Activated naive CD8-positive, alpha-beta T cell treated with anti-CD3 and anti-CD28 coated beads, Interleukin-2, amount 50 U/mL, for 24 hours (primary cell): ENCODE measurements at regions not wholly inside any gene's neighbourhood (a gene's known extent, or its start where the extent isn't known, plus 50 kb on each side); places are given as distances from the start of the nearest gene placed in this dataset.
"Not testable (repeated sequence)": the region's sequence is repeated elsewhere in the genome, so short reads cannot be mapped to it uniquely, and the experiment has no call there.

Experiments used
- ATAC-seq: fragments of 150-1000 bp; cut with Tn5 transposase; one replicate; pipeline ENCODE4 v1.10.0; 2021
- DNase-seq: peaks from one replicate; pipeline ENCODE4 v3.0.0; 2021
- H3K27ac Mint-ChIP-seq: one replicate; pipeline ENCODE4 v1.8.0; 2021; ENCODE audit warnings: mild to moderate bottlenecking, mixed read lengths
- H3K27me3 Mint-ChIP-seq: one replicate; pipeline ENCODE4 v1.8.0; 2021; ENCODE audit warnings: mixed read lengths
- H3K36me3 Mint-ChIP-seq: one replicate; pipeline ENCODE4 v1.8.0; 2021; ENCODE audit warnings: low read depth, mixed read lengths
- H3K4me1 Mint-ChIP-seq: one replicate; pipeline ENCODE4 v1.8.0; 2021; ENCODE audit warnings: mixed read lengths
- H3K4me3 Mint-ChIP-seq: one replicate; pipeline ENCODE4 v1.8.0; 2021; ENCODE audit warnings: mild to moderate bottlenecking, moderate library complexity, mixed read lengths
- H3K9me3 Mint-ChIP-seq: one replicate; pipeline ENCODE4 v1.8.0; 2021; ENCODE audit warnings: mixed read lengths

- H3K4me3 Mint-ChIP-seq: no peak overlapping the region
- no peak for DNase-seq
- no peaks in the 10 kb centered on the region for H3K36me3 Mint-ChIP-seq
- H3K27me3 Mint-ChIP-seq: peaks cover 10% of the 10 kb centered on the region
- H3K4me1 Mint-ChIP-seq: no peaks in the 10 kb centered on the region
- peaks cover 4% of the 10 kb centered on the region for H3K9me3 Mint-ChIP-seq
- no peak overlapping the region for H3K27ac Mint-ChIP-seq
- no peak for ATAC-seq
Observed at GRCh38 chr2:167793725-167794124, 453.7 kb downstream of the STK39 start.

GRCh38 chr2:167792126-167792525 is 455.3 kb downstream of the STK39 start:
- H3K4me1 Mint-ChIP-seq: no peaks in the 10 kb centered on the region
- peaks cover 8% of the 10 kb centered on the region for H3K9me3 Mint-ChIP-seq
- no peak for ATAC-seq
- H3K4me3 Mint-ChIP-seq: no peak overlapping the region
- no peak for DNase-seq
- H3K27me3 Mint-ChIP-seq: peaks cover 10% of the 10 kb centered on the region
- H3K27ac Mint-ChIP-seq: no peak overlapping the region
- H3K36me3 Mint-ChIP-seq: no peaks in the 10 kb centered on the region

DNA sequence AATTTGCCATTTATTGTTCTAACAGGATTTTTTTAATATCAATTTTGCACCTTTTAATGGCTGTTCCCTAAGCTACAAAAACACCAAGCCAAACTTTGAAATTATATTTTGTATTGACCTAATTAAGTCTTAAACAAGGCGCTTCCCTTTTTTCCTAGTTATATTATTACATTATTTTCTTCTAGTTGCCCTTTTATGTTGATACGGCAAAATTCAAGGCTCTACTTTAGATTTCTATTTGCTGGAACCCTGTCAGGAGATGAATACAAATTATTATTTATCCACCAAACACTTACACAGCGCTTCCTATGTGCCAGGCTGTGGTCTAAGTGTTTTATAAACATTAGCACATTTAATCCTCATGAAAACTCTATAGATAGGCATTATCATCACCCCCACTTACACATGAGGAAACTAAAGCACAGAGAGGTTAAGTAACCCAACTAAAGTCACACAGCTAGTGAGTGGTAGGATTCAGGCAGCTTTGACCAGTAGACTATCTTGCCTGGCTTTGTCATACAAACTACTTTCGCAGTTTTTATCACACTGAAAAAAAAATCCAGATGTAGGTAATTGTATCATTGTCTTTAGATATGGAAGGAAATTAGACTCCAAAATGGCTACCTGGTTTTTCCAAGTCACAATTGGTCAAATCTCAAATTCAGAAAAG is 456.5 kb downstream of the STK39 start:
- H3K27ac Mint-ChIP-seq: no peak overlapping the region
- H3K36me3 Mint-ChIP-seq: no peaks in the 10 kb centered on the region
- H3K4me1 Mint-ChIP-seq: no peaks in the 10 kb centered on the region
- no peak overlapping the region for H3K4me3 Mint-ChIP-seq
- DNase-seq (no peak), ATAC-seq (no peak)
- peaks cover 10% of the 10 kb centered on the region for H3K27me3 Mint-ChIP-seq
- H3K9me3 Mint-ChIP-seq: peaks cover 5% of the 10 kb centered on the region

DNA sequence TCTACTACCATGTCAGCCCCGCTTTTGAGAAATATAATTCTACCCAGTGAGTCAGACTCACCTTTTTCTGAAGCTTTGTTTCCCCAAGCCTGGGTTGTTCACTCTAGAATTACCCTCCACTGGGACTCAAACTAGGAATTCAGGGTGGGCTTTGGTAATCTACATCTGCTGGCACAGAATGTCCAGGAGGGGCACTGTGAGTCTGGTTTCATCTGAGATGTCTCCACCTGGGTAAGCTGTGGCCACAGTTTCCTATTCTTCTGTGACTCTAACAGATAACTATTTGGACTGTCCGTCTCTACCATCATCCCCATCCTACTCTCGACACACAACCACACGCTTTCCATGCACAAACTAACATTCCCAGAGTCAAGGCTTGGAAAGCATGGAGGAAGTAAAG is 457.2 kb downstream of the STK39 start:
- Mint-ChIP-seq H3K4me3 (no peak overlapping the region), H3K9me3 (peaks cover 5% of the 10 kb centered on the region), H3K4me1 (no peaks in the 10 kb centered on the region), H3K36me3 (no peaks in the 10 kb centered on the region), H3K27ac (no peak overlapping the region), H3K27me3 (peaks cover 4% of the 10 kb centered on the region)
- ATAC-seq (no peak), DNase-seq (no peak)

GRCh38 chr2:167787562-167787961 is 459.8 kb downstream of the STK39 start:
- DNase-seq (no peak), ATAC-seq (no peak)
- Mint-ChIP-seq H3K4me3 (no peak overlapping the region), H3K9me3 (peaks cover 5% of the 10 kb centered on the region), H3K27me3 (no peaks in the 10 kb centered on the region), H3K27ac (no peak overlapping the region), H3K4me1 (no peaks in the 10 kb centered on the region), H3K36me3 (no peaks in the 10 kb centered on the region)

DNA sequence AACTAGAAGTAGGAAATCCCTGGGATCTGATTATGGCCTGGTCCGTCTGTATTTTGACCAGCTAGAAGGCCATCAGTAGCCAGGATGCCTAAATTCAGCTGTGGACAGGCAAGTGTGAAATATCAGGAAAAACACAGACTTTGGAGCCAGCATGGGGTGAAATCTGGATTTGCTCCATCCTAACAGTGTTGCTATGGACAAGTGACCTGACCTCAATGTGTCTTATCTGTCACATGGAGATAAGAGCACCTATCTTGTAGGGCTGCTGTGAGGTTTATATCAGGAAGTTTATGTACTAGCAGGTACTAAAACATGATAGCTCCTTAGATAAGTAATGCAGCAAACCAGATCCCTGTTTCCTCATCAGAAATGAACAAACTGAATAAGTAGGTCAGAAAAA is 460.4 kb downstream of the STK39 start:
- Mint-ChIP-seq H3K9me3 (peaks cover 5% of the 10 kb centered on the region), H3K27ac (no peak overlapping the region), H3K4me1 (no peaks in the 10 kb centered on the region), H3K4me3 (no peak overlapping the region), H3K36me3 (no peaks in the 10 kb centered on the region), H3K27me3 (no peaks in the 10 kb centered on the region)
- DNase-seq (no peak), ATAC-seq (no peak)

GRCh38 chr2:167785606-167786216 is 461.7 kb downstream of the STK39 start:
- DNase-seq (no peak), ATAC-seq (no peak)
- Mint-ChIP-seq H3K36me3 (no peaks in the 10 kb centered on the region), H3K27ac (no peak overlapping the region), H3K27me3 (no peaks in the 10 kb centered on the region), H3K4me3 (no peak overlapping the region), H3K4me1 (no peaks in the 10 kb centered on the region), H3K9me3 (peaks cover 5% of the 10 kb centered on the region)

- Mint-ChIP-seq H3K4me1 (no peaks in the 10 kb centered on the region), H3K27ac (no peak overlapping the region), H3K27me3 (no peaks in the 10 kb centered on the region), H3K9me3 (peaks cover 5% of the 10 kb centered on the region), H3K4me3 (no peak overlapping the region), H3K36me3 (no peaks in the 10 kb centered on the region)
- ATAC-seq (no peak), DNase-seq (no peak)
Observed at GRCh38 chr2:167784084-167784425, 463.3 kb downstream of the STK39 start.

- H3K36me3 Mint-ChIP-seq: no peaks in the 10 kb centered on the region
- H3K9me3 Mint-ChIP-seq: peaks cover 5% of the 10 kb centered on the region
- peaks cover 4% of the 10 kb centered on the region for H3K27me3 Mint-ChIP-seq
- no peak overlapping the region for H3K4me3 Mint-ChIP-seq
- H3K4me1 Mint-ChIP-seq: no peaks in the 10 kb centered on the region
- DNase-seq: no peak
- no peak overlapping the region for H3K27ac Mint-ChIP-seq
- no peak for ATAC-seq
Observed at GRCh38 chr2:167783261-167784083, 463.9 kb downstream of the STK39 start.

DNA sequence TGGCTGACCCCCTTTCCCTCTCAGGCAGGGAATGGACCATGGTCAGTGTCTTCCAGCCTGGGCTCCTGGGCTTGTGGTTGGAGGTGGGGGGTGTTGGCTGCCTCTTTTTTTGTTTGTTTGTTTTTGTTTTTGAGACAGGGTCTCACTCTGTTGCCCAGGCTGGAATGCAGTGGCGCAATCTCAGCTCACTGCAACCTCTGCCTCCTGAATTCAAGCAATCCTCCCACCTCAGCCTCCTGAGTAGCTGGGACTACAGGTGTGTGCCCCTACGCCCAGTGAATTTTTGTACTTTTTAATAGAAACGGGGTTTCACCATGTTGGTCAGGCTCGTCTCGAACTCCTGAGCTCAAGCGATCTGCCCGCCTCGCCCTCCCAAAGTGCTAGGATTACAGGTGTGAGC is 465.8 kb downstream of the STK39 start:
- H3K27ac Mint-ChIP-seq, H3K4me1 Mint-ChIP-seq, H3K36me3 Mint-ChIP-seq, H3K27me3 Mint-ChIP-seq, H3K4me3 Mint-ChIP-seq, H3K9me3 Mint-ChIP-seq, DNase-seq, ATAC-seq: not testable (repeated sequence)

DNA sequence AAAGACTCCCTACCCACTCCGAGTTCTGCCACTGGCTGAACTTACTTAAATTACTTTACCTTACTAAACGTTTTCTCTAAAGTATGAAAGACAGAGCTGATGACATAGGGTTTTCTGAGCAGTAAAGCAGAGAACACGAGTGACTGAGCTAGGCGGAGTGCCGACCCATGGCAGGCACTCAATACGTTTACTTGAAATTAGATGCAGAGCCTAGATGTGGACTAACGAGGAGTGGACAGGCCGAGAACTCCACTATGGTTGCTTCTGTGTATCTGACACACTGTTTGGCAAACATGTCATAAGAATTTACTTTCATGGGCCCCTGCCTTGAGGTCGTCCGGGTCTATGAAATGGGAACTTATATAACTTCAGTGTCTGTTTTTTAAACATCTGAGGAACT is 471.0 kb downstream of the STK39 start:
- no peaks in the 10 kb centered on the region for H3K36me3 Mint-ChIP-seq
- ATAC-seq (no peak), DNase-seq (no peak)
- no peaks in the 10 kb centered on the region for H3K9me3 Mint-ChIP-seq
- H3K27ac Mint-ChIP-seq: no peak overlapping the region
- H3K4me3 Mint-ChIP-seq: no peak overlapping the region
- H3K27me3 Mint-ChIP-seq: peaks cover 6% of the 10 kb centered on the region
- H3K4me1 Mint-ChIP-seq: no peaks in the 10 kb centered on the region

- no peak overlapping the region for H3K27ac Mint-ChIP-seq
- H3K36me3 Mint-ChIP-seq: no peaks in the 10 kb centered on the region
- ATAC-seq: no peak
- no peaks in the 10 kb centered on the region for H3K9me3 Mint-ChIP-seq
- H3K4me3 Mint-ChIP-seq: no peak overlapping the region
- no peak for DNase-seq
- H3K4me1 Mint-ChIP-seq: no peaks in the 10 kb centered on the region
- H3K27me3 Mint-ChIP-seq: no peaks in the 10 kb centered on the region
Observed at GRCh38 chr2:167771628-167772027, 475.8 kb downstream of the STK39 start.

DNA sequence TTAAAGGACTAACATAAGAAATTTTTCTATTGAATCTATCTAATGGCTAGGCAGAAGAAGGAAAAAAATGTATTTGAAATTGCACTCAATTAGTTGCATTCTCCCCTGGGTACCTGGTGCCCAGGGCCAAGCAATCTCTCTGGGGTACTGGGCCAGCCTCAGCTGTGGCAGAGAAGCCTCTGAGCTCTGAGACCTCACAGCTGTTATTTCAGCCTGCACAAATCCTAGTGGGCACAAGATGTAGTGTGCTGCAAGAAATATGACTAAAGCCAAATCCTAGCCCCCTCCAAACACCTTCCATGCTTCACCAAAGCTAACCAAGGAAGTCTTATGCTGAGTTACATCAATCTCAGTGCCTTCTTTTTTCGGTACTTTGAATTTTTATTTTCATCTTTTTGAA is 478.4 kb downstream of the STK39 start:
- Mint-ChIP-seq H3K27me3 (no peaks in the 10 kb centered on the region), H3K27ac (no peak overlapping the region), H3K36me3 (no peaks in the 10 kb centered on the region), H3K4me1 (no peaks in the 10 kb centered on the region), H3K9me3 (no peaks in the 10 kb centered on the region), H3K4me3 (no peak overlapping the region)
- no peak for DNase-seq
- no peak for ATAC-seq

GRCh38 chr2:167767830-167768229 is 479.6 kb downstream of the STK39 start:
- Mint-ChIP-seq H3K36me3 (no peaks in the 10 kb centered on the region), H3K27me3 (no peaks in the 10 kb centered on the region), H3K4me3 (no peak overlapping the region), H3K9me3 (no peaks in the 10 kb centered on the region), H3K4me1 (no peaks in the 10 kb centered on the region), H3K27ac (no peak overlapping the region)
- DNase-seq (no peak), ATAC-seq (no peak)

GRCh38 chr2:167764772-167765341 is 482.5 kb downstream of the STK39 start:
- Mint-ChIP-seq H3K9me3 (no peaks in the 10 kb centered on the region), H3K36me3 (no peaks in the 10 kb centered on the region), H3K27ac (no peak overlapping the region), H3K27me3 (no peaks in the 10 kb centered on the region), H3K4me1 (no peaks in the 10 kb centered on the region), H3K4me3 (no peak overlapping the region)
- ATAC-seq: no peak
- DNase-seq: no peak
